Fibroblast of the conjunctiva (primary cell): ENCODE measurements at regions not wholly inside any gene's neighbourhood (a gene's known extent, or its start where the extent isn't known, plus 50 kb on each side); places are given as distances from the start of the nearest gene placed in this dataset.

Experiments used
- DNase-seq: peaks from one replicate; pipeline ENCODE4 v3.0.0-alpha.2; 2010; ENCODE audit warnings: low read depth

DNA sequence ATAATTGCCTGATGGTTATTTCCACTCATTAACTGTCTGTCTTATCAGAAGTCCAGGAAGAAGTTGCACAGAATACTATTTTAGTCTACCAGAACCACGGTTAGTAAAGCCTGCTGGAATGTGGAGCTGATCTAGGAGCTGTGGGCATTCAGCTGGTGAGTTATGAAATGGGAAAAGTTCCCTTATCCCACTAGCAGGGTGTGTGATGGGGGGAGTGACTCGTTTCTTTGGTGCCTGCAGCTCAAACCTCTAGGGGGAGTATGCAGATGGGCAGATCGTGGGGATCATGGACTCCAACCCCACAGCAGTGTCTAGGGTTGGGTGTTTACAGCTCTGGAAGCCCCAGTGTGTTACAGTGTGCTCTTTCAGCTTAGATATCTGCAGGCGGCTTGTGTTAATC lies 305.7 kb upstream of the BOD1L1 start:
- no peak for DNase-seq

DNA sequence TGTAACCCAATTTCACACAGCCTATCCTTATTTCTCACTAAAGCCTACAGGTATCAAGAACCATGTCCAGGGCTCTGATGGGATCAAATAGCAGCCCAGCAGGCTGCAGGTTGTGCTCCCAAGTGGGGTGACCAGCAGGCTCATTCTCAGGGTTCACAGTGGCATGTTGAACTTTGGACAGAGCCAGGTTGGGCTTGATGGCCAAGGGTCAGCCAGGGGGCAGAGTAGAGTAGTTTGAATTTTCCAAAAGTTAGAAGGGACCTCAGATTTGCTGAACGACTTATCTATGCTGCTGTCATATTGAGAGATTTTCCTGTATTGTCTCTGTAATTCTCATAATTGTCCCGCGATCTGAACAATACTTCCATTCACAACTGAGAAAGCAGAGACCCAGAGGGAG lies 310.8 kb upstream of the BOD1L1 start:
- no peak for DNase-seq

DNA sequence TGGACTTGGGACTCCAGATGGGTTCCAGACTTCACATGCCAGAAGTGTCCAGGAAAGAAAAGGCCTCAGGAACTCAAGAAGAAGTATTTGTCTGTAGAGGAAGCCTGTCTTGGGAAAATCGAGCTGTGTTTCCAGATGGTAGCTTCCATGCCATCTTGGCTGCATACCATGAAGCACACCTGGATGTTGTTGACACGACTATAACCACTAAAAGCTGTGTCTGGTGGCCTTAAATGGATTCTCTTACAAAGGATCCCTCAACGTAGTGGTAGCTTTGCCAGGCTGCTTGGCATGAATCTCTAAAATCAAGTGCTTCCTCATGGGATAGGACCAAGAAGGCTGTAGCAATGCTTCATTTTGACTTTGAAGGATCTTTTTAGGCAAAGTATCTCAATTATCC lies 313.4 kb upstream of the BOD1L1 start:
- no peak for DNase-seq

DNA sequence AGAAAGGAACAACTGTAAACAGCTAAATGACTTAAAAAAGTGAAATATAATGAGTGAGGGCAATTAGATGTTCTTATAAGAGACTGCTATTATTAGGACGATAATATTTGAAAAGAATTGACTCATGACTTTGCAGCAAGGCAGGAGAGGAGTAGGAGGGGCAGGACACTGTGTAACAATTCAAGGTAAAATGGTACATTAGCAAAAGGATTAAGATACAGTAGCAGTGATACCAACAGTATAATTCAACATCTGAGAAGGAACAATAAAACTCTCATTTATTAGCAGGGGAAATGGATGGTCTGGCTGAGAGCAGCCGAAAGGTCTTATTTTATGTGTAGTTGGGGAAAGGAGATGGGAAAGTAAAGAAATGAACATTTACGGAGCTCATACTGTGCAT lies 315.5 kb upstream of the BOD1L1 start:
- no peak for DNase-seq

GRCh38 chr4:13944095-13944511 lies 316.6 kb upstream of the BOD1L1 start:
- DNase-seq: no peak

GRCh38 chr4:13947921-13948320 lies 320.4 kb upstream of the BOD1L1 start:
- DNase-seq: no peak

- DNase-seq: no peak
Measured at GRCh38 chr4:13950491-13950890, 323.0 kb upstream of the BOD1L1 start.

GRCh38 chr4:13953083-13953482 lies 325.6 kb upstream of the BOD1L1 start:
- no peak for DNase-seq

DNA sequence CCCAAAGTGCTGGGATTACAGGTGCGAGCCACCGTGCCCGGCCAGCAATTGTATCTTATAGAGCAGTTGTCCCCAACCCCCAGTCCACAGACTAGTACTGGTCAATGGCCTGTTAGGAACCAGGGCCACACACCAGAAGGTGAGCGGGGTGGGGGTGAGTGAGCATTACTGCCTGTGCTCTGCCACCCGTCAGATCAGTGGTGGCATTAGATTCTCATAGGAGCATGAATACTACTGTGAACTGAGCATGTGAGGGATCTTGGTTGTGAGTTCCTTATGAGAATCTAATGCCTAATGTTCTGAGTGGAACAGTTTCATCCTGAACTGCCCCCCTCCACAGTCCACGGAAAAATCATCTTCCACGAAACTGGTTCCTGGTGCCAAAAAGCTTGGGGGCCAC lies 328.0 kb upstream of the BOD1L1 start:
- DNase-seq: no peak

GRCh38 chr4:13956947-13957346 lies 329.4 kb upstream of the BOD1L1 start:
- DNase-seq: no peak

- no peak for DNase-seq
Measured at GRCh38 chr4:13957871-13958270, 330.3 kb upstream of the BOD1L1 start.

GRCh38 chr4:13963601-13964000 lies 336.1 kb upstream of the BOD1L1 start:
- peak; percentile 65 for DNase-seq

- DNase-seq: peak; percentile 52
Measured at GRCh38 chr4:13966231-13967195, 339.0 kb upstream of the BOD1L1 start.

- no peak for DNase-seq
Measured at GRCh38 chr4:13968723-13969122, 341.2 kb upstream of the BOD1L1 start.

- no peak for DNase-seq
Measured at GRCh38 chr4:13970349-13970748, 342.8 kb upstream of the BOD1L1 start.

DNA sequence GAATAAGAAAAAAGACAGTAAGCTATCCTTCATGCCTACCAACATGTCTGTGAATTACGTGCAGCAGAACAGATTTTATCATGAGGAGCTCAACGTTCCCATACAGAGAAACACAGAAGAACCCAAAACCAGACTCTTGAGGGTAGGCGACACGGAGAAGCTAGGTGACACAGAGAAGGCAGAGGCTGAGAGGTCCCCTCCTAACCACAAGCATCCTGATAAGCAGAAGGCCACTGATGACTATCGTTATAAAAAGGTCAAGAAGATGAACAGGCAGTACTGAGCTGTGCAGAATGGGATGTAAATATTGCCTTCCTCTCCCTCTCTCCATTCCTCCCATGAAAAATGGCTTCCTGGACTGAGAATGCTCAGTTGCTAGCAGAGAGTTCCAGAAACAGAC lies 350.2 kb upstream of the BOD1L1 start:
- DNase-seq: no peak

DNA sequence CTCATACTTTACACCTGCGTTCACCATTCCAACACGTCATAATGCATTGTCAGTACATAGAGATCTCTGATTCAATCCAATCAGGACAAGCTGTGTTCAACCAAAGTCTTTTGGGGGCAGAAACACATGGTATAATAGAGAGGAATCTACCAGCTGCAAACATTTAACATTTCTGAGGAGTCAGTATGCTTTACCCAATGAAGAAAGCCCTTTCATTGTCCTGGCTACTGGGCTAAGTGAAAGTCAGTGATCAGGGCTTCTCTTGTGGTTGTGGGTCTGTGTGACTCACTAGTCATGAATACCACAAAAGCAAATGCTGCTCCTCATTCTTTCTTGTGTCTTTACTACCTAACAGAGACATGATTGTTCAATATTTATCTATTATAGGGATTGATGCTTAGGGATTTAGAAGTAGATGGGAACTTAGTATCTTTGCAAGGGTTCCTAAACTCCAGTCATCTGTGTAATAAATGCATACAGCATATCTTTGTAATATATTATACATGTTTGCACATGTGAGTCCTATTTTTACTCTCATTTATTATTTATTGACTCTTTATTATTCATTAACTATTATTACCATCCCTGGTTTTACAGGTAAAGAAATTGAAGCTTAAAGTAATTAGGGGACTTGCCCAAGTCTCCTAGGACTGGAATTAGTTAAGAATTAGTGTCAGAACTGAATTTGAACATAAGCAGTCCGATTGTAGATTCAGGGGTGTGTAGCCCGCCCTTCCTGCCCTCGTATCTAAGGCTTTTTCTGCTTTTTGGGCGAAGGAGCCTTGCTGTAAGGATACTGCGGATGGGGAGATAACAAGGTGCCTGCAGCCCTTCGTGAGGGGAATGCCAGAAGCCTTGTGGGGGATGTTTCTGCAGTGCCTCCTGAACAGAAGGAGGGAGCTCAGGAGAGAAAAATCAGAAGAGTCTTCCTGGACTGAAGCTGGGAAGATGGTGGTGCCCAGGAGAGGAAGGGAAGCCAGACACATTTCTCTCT lies 353.1 kb upstream of the BOD1L1 start:
- DNase-seq: peak; percentile 84

DNA sequence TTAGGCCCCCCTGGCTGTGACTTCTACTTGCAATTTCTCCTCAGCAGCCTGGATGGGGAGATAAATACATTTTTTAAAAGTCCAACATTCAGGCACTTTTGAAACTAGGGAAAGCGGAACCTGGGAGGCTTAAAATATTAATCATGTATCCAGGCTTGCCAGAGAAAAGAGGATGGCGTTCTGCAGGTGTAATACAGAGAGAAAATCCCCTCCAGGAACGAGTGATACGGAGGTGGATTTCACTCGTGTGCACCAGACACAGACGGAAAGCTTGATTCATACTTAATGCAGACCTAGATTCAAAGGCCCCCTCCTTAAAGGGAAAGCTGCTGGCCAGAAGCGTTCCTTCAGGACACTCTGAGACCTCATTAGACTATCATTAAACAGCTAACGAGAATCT lies 354.0 kb upstream of the BOD1L1 start:
- no peak for DNase-seq

DNA sequence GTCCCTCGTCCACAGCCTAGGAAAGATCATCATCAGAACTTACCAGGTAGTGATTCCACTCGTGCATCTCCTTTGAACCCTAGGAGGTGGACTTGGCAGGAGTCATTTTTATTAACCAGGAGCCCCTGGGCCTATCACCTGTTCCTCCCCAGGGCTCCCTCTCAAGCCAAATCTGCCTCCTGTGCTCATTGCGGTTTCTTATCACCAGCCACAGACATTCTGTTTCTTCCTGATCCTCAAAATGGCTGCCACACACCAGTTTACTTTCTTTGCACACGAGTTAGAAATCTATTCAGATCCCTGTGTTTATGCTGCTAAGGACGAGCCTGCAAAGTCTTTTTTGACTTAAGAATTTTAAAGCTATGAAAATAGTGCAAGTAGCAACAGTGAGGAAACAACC lies 354.5 kb upstream of the BOD1L1 start:
- no peak for DNase-seq

- no peak for DNase-seq
Measured at GRCh38 chr4:13983189-13983790, 355.8 kb upstream of the BOD1L1 start.

DNA sequence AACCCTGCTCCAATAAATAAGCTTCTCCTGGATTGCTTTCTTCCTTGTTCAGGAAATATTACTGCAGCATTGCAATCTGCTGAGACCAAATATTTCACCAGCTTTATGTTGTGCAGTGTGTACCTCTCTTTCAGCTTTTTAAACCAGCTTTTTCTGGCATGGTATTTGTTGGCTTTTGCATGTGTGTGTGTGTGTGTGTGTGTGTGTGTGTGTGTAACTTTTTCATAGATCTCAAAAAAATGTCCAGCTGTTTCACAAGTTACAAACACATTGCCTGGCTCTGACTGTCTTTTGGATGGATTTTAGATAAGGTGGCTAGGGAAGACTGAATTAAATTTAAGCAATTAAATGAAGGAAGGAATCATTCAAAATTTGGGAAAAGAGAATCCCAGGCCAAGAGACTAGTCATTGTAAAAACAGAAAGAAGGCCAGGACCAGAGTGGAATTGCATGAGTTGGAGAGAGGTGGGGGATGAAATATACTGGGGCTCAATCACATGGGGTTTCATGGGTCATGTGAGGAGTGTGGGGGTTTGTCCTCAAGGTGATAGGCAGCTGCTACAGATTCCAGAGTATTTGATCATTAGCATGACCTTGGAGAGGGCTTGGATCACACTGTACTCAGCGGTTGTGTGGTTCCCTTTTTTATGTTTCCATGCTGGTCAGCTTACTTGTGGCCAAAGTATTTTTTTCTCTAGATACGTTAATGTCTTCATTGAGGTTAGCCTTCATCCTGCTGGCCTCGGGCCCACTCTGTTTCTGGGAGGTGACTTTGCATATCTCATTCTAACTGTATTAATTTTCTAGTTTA lies 357.7 kb upstream of the BOD1L1 start:
- peak; percentile 70 for DNase-seq
